NCI-H146 treated with DMSO at 0.1 percent for 48 hours (cell line): ENCODE measurements at regions not wholly inside any gene's neighbourhood (a gene's known extent, or its start where the extent isn't known, plus 50 kb on each side); places are given as distances from the start of the nearest gene placed in this dataset.
"Not testable (repeated sequence)": the region's sequence is repeated elsewhere in the genome, so short reads cannot be mapped to it uniquely, and the experiment has no call there.

Experiments used
- DNase-seq: peaks from one replicate; lab custom pipeline; 2025; ENCODE audit not compliant: unreplicated experiment; lab: John Stamatoyannopoulos, UW

DNA sequence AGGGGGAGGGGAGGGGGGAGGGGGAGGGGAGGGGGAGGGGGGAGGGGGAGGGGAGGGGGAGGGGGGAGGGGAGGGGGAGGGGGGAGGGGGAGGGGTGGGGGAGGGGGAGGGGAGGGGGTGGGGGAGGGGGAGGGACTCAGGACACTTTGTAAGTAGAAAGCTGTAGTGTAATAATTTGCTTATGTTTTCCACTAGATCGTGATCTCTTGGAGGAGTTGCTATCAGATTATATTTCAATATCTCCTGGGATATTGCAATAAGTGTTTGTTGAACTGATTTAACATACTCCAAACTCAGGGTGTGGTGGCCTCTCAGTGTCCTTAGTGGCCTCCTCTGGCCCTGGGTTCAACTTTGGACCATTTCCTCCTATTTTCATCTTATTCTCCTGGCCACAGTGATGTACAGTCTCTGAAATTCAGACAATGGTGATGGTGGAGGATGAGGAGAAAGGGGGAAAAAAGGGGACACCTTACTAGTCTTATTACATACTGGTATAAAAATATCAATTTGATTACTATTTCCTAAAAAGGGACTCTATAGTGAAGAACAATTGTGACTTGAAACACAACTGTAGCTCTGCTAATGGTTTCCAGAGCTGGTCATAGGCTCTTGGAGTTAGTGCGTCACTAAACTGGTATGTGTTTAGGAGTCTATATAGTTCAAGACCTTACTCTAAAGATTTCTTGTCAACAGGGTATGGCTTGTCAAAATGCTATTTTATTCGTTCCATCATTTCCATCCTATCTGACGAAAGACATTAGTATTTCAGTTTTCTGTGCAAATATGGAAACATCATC is 89.6 kb downstream of the DDX1 start:
- no peak for DNase-seq

DNA sequence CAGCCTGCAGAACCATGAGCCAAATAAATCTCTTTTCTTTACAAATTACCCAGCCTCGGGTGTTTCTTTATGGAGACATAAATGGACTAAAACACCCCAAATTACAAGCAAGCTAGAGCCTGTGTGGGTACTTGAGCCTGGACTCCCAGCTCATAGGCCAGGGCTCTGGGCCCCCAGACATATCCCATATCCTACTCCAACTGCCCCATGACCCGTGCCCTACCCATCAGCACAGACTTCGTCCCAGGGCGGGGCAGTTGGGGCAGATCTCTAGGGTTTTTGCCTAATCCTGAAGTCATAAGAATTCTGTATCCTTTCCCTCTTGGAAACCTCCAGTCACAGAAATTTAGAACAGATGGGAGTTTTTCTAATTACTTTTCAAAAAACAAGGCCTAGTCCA is 90.7 kb downstream of the DDX1 start:
- no peak for DNase-seq

DNA sequence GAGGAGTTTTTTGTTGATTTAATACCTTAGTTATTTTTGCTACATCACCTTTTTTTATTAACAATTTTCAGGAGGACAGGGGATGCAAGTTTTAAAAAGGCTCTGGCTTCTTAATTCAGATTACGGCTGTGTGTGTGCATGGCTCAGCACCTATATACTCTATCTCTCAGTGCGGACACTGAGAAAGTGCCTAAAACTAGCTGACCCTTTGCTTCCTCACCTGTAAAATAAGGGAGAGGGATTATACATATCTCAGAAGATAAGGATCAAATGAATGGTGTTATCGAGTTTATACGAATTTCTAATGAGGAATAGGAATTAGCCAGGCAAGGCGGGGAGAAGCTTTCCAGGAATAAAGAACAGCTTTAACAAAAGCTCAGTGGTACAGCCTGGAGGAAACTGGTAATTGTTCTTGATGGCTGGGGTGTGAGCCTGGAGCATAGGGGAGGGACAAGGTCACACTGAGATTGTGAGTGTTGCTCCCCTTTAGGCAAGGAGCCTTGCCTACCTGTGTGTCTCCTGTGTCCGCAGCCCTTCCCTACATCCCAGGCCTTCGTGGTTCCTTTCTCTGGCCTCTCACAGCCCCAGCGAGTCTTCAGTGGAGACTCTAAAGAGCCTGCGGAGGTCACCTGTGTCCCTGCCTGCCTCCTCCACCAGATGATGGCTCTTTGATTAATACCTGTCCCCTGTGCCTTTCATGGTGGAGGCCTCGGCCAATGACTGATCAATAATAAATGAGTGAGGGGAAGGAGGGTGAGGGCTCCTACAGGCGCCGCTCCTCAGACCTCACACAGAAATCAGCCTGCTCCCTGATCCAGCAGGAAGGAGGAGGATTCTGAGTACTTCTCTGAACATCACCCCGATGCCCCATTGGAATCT is 92.7 kb downstream of the DDX1 start:
- DNase-seq, result no peak

DNA sequence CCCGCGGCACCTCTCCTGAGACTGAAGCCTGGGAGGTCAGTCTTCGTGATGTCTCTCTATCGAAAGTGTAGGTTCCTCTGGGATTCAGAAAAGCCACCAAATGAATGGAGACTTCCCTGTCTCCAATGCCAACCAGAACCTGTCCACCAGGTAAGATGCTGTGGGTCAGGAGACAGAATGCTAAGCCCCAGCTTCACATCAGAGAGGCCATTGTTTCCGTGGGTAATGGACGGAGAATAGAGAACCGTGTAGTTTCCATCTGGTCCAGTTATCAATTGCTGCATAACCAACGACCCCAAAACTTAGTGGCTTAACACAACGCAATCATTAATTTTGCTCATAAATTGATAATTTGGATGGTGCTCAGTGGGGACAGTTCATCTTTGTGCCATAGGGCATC is 93.5 kb downstream of the DDX1 start:
- DNase-seq, result no peak

DNA sequence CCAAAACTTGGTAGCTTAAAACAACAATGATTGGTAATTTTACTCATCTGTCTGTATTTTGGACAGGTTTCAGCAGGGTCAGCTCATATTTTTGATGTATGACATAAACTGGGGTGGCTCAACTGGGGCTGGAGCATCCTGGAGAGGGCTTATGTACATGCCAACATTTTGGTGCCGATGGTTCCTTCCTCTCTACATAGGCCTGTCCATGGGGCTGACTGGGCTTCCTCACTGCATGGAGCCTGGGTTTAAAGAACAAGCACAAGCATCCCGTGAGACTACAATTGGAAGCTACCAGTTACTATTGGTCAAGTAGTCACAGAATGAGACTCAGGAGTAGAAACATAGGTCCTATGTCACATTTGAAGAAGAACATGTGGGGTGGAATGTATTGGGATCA is 95.0 kb downstream of the DDX1 start:
- DNase-seq, result no peak

DNA sequence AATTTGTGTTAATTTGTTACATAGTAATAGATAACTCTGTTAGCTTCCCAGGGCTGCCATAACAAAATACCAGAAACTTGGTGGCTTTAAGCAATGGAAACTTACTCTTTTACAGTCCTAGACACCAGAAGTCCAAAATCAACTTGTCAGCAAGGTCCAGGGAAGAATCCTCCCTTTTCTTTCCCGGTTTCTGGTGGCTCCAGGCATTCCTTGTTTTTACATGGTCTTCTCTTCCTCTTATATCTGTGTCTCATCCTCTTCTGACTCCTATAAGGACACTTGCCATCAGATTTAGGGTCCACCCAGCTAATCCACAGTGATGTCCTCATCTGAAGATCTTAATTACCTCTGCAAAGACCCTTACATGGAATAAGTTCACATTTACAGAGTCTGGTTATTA is 95.6 kb downstream of the DDX1 start:
- no peak for DNase-seq

DNA sequence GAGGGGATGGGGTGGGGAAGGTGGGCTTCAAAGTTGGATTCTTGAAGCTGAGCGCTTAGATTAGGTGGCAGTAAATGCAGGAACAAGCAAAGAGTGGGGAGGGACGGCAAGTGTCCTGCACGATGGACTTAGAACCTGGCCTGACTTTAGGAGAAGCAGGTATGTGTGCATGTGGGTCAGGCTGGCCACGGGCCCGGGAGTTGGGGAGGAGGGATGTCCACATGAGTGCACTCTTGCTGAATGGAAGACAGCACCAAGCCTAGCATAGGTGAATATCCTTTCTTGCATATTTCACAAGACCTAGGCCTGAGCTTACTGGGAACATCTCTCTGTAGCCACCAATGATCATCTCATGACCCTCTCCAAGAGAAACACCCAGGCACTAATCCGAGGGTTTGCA is 96.1 kb downstream of the DDX1 start:
- no peak for DNase-seq

DNA sequence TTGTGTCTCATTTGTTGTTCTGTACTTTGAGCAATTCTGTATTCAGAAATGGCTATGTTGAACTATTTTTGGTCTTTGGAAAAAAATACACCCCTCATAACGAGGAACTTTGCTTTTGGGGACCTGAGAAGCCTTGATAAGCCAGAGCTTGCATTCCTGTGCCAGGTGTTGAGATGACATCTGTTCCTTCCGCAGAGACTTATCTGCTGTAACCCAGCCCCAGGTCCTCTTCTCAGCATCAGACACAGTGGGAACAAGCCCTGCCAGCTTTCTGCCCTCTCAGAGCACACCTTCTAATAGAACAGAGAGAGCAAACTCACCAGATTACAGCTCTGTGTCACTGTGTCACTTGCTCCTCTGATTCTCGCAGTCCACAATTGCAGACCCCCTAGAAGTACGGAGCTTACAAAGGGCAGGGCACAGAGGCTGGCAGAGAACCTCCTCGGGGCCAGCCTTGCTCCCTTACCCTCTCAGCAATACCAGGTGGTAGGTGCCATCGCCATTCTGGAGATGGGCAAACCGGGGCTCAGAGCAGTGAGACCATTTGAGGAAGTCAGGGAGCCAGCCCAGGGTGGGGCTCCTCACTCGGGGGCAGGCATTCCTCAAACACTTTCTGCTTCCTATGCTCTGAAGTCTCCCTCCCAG is 97.4 kb downstream of the DDX1 start:
- DNase-seq, result no peak

DNA sequence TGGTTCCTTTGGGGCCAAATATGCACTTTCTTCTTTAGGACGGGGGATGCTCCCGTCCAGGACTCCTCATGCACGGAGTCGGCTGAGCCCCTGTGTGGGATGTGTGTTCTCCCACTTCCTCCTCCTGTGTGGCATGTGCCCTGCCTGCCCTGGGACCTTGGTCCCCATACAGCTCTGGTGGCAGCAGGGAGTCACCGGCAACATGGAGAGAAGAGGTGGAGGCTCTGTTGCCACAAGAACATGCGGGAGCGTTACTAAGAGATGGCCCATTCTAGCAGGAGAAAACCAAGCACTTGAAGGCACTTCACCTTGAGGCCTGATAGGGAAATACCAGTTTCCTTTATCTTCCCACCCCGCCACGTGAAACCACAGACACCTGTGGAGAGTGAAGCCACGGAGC is 98.0 kb downstream of the DDX1 start:
- DNase-seq, result no peak

DNA sequence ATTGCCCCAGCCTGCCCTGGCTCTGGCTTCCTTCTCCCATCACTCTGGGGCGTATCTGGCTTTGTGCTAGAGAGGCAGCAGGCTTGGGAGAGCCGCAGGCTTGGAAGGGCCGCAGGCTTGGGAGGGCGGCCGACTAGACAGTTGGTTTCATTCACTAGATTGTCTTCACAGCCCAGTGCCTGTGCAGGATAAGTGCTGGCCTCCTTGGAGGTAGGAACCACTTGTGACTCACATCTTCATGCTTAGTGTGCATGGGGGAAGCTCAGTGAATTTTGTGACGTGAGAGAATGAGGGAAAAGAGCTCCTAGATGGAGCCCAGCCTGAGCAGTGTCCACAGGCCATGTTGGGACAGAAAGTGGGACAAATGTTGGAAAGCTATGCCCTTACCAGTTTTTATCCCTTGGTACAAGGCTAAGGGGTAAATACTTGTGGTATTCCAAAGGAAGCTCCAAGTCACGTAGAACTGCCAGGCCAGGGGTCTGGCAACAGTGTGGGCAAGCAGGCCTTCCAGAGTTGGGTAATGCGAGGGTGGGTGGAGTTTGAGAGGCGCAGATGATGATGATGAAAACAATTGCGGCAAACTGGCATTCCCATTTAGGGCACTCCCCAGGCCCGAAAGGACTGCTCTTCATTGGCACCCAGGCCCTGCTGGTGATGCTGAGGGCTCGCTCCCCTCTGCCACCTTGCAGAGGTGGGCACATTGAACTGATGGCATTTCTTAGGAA is 100.1 kb downstream of the DDX1 start:
- no peak for DNase-seq

DNA sequence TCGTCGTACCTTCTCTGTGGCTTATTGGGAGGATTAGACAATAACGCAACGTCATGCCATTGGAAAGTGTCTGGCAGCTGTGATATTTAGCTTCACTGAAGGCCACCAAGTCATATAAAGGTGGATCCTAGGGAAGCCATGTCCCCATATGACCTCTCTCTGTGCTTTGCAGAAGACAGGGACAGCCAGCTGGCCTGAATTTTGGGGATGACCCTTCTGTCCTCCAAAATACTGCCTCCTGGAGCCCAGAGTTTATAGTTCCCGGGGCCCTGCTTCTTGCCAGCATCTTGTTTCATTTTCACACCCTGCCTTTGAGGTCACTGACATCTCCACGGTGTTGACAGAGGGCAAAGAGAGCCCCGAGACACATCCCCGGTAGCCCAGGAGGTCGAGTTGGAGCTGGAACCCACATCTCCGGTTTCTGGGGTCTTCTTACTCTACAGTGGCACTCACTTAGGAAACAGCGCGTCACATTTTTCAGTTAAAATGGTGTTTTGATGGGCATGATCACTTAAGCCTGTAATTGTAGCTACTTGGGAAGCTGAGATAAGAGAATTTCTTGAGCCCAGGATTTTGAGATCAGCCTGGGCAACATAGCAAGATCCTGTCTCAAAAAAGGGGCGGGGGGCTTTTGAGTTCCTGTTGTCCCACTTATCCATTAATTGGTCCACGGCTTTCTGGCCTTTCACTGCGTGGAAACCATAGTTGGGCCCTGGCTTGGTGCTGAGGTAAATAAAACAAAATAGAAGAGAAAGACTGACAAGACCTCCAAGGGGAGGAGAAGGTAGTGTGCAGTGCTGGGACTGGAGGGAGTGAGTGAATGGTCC is 101.1 kb downstream of the DDX1 start:
- DNase-seq, result no peak

DNA sequence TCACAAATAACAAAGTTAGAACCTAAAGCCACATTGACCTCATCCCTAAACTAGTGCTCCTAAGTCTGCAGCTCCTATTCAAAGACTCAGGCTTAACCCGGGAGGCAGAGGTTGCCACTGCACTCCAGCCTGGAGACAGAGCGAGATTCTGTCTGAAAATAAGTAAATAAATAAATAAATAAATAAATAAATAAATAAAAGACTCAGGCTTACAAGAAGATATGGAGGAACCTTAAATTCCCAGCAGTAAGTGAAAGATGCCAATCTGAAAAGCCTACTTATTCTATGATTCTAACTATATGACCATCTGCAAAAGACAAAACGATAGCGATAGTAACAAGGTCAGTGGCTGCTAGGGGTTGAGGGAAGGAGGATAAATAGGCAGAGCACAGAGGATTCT is 101.7 kb downstream of the DDX1 start:
- DNase-seq, result no peak

DNA sequence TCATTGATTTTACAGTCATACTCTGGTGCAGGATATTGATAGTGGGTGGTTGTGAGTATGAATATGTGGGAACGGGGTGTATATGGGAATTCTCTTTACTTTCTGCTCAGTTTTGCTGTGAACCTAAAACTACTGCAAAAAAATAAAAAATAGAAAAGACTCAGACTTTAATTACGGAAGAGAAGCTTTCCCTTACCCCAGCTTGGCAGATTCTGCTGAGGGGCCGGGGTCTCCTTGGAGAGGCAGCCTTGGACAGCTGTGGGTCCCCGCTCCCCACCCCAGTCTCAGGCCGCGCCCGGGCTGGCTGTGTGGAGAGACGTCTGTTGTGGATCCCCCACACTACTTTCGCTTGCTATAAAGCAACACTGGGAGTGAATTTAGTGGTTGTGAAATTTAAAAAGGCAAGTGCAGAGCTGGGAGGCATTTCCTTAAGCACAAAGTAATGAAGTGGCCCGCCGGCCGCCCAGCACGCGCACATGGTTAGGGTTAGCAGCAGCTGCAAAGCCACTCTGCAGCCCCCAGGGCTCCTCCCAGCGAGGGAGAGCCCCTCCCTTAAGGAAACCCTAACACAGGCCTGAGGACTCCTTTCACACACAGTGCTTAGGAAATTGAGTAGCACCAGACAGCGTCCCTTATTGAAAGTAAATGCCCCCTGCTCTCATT is 102.4 kb downstream of the DDX1 start:
- no peak for DNase-seq

DNA sequence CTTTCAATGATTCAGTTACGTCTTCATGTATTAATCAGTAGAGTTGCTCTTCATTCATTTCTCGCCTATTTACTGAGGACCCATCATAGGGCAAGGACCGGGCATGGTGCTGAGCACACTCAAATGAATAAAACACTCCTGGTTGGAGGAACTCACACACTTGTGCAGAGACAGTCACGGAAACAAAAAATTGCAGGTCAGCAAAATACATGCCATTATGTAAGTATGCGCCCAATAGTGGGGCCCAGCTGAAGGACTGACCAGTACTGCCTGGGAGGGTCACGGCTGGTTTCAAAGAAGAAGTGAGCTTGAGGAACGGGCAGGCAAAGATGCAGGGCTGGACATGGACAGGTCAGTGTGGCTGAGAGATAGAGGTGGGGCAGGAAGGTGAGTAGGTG is 102.9 kb downstream of the DDX1 start:
- DNase-seq, result no peak

DNA sequence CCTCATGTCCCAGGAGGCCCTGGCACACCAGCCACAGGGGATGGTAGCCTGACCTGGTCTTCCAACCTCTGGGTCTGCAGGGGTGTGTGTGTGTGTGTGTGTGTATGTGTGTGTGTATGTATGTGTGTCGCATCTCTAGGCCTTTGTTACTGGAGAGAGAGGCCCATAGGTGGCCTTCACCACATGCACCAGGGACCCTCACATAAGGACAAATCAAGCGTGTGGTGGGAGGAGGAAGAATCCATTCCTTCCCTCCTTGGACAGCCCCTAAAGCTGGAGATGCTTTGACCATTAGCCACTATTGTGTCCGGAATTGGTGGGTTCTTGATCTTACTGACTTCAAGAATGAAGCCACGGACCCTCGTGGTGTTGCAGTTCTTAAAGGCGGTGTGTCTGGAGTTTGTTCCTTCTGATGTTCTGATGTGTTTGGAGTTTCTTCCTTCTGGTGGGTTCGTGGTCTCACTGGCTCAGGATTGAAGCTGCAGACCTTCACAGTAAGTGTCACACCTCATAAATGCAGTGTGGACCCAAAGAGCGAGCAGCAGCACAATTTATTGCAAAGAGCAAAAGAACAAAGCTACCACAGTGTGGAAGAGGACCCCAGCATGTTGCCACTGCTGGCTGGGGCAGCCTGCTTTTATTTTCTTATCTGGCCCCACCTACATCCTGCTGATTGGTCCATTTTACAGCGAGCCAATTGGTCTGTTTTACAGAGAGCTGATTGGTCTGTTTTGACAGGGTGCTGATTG is 104.1 kb downstream of the DDX1 start:
- DNase-seq, result no peak

DNA sequence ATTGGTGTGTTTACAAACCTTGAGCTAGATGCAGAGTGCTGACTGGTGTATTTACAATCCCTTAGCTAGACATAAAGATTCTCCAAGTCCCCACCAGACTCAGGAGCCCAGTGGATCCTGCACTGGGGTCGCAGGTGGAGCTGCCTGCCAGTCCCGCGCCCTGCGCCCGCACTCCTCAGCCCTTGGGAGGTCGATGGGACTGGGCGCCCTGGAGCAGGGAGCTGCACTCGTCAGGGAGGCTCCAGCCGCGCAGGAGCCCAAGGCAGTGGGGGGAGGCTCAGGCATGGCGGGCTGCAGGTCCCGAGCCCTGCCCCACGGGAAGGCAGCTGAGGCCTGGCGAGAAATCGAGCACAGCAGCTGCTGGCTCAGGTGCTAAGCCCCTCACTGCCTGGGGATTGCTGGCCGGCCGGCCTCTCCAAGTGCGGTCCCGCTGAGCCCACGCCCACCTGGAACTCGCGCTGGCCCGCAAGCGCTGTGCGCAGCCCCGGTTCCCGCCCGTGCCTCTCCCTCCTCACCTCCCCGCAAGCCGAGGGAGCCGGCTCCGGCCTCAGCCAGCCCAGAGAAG is 105.0 kb downstream of the DDX1 start:
- DNase-seq, result not testable (repeated sequence)

DNA sequence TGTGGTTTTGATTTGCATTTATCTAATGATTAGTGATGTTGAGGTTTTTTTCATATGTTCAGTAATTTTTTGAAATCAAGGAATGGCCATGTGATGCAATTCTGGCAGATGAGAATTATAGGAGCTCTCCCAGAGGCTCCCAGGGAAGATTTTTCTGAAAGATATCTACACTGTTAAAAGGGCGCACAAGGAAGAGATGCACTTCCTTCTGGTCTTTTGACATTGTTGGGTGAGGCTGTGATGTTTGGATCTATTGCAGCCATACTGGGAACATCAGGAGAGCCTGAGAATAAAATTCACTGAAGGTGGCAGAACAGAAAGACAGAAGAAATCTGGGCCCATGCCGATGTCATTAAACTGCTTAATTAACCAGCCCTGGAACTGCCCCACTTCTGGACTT is 108.5 kb downstream of the DDX1 start:
- no peak for DNase-seq

DNA sequence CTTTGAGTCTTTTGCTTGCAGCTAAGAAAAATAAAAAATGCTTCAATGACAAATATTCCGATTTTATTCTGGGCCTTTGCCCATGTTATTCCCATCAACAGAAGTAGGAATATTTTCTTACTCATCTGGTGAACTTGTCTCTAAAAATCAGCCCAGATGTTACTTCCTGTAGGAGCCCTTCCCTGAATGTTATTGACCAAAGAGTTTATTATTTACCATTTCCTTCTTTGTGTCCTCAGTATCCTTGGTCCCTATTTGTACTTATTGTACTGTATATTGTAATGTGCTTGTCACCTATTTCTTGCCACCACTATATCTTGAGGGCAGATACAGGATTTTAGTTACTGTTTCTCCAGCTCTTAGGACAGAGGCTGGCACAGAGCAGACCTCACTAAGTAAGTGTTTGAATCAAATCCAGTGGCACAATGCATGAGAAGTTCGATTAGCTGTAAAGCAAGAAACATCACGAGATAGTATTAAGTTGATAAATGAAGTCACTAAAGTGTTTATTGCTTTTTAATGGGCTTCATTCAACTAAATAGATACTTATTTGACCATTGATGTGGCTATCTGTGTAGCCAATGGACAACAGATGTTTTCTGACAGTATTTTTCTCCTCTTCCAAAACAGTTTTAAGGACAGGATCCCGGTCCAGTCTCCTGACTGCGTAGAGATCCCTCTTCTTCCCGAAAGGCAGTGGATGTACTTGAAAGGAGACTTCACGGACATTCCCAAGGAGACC is 109.1 kb downstream of the DDX1 start:
- DNase-seq, result no peak
